NCI-H82 (cell line): ENCODE measurements at regions not wholly inside any gene's neighbourhood (a gene's known extent, or its start where the extent isn't known, plus 50 kb on each side); places are given as distances from the start of the nearest gene placed in this dataset.

Experiments used
- DNase-seq: peaks from one replicate; lab custom pipeline; 2025; lab: John Stamatoyannopoulos, UW

DNA sequence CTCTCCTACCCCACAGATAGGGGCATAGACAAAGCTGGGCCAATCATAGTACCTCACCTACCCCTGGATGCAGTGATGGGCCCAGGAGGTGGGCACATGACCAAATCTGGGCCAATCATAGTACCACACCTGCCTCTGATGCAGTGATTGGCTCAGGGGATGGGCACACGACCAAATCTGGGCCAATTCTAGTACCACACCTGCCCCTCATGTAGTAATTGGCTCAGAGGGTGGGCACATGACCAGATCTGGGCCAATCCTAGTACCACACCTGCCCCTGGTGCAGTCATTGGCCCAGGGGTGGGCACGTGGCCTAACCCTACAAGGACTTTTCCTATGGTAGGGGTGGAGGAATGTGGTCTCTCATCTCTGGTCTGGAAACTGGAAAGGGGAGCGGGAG lies 56.9 kb upstream of the MEF2A start:
- no peak for DNase-seq

DNA sequence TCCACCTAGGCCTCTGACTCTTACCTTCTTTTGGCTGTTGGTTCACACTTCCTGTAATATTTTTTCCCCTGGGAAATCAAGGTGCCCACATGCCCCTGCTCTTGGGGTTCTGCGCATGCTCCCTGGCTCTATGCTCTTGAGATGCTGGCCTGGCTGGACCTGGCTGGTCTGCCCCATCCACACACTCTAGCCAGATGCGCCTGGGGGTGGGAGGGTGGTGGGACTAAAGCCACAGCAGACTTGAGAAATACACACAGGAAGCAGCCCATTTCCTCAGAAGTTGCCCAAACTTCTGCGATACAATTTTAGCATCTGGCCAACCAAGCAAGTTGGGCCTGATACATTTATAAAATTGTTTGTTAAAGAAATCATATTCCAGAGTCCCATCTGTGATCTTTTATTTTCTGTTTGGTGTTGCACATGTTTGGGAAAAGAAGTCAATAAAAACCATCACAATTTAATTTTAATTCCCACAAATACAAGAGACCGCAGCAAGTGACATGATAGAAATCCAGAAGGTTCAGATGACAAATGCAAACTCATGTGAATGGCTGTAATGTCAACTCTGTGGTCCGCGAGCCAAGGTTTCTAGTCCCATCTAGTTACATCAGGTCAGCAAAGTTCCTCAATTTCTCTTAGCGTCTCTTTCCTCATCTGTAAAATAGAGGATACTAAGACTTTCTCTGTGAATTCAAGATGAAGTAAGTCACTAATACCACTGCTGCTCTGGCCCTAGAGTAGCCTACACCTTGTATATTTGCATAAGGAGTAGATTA lies 55.9 kb upstream of the MEF2A start:
- no peak for DNase-seq

DNA sequence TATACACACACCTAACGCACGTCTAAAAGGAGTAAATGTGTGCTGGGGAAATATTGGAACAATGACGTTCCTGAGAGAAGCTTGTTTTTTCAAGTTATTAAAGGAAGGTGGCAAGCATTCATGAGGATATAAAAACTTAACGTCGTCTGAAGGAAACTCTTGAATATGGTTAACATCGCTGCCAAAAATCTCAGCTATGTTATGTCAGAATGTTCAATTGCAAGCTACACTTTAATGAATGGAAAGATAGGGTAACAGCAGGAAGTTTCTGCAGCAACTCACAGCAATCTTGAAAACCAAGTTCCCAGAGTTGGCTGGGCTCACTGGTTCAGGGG lies 54.3 kb upstream of the MEF2A start:
- no peak for DNase-seq

DNA sequence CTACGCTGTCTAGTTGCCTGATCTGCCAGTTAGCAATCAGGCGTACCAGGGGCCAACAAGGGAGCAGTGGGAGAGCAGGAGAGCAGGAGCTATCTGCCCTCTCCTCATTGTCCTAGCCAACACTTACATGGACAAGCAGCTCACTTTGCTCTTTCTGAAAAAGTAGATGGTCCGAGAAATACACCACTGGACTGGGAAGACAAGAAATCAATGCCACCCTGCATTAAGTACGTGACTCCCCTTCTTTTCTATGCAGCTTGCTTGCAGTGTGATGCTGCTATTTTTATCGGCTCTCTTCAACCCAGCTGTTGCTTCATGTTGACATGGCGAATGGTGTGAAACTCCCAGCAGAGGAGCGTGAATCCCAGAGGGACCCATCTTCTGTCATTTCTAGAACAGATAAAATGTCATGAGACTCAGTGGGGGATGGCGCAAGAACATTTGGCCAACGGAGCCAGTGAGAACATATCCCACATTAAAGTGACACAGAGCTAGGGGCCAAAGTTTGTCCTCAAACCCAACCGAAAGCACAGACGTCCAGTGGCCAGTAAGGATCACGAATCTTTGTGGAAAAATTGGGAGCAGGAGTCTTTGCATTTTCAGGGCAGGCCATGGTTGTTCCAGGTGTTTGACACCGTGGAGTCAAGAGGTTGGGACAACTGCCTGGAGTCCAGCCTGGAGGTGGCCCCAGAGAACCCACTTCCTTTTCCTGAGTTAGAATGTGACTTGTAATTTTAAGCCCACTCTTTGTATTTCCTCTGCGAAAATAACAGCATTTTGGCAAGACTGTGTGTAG lies 53.7 kb upstream of the MEF2A start:
- no peak for DNase-seq

DNA sequence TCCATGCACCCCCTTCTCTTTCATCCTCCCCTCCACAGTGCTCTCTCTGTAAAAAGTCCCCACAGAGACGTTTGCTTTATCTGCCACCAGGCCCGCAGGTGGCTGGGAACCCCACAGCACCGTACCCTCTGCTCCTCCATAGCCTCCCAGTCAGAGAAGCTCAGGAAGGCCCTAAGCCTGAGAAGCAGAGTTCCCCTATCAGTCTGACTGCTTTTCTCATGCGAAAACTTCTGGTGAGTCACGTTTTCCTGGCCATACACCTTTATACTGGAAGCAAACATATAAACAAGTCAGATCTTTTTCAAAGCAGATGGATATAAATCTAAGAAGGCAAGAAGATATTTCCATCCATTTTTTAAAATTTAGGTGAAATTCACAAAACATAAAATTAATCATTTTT lies 51.5 kb upstream of the MEF2A start:
- no peak for DNase-seq
